Stomach (tissue), 8 donors: ENCODE measurements at regions not wholly inside any gene's neighbourhood (a gene's known extent, or its start where the extent isn't known, plus 50 kb on each side); places are given as distances from the start of the nearest gene placed in this dataset.

Source experiments
- DNase-seq, 2 donors: peaks; one replicate each; pipeline versions ENCODE4 v3.0.0 to v3.0.0-alpha.2; 2013 to 2019
- H3K27ac ChIP-seq, 5 donors: fragments of 200-600 bp in 4 of 5; sonication (generic) in 4 of 5; one replicate each; pipeline ENCODE4 v1.5.1; 2013 to 2019; ENCODE audit warnings: mild to moderate bottlenecking in 1 of 5, moderate library complexity in 1 of 5
- H3K27me3 ChIP-seq, 3 donors: fragments of 200-600 bp; sonication (generic); one replicate each; pipeline ENCODE4 v1.5.1; 2017 to 2019; ENCODE audit warnings: mixed run types in 1 of 3
- H3K36me3 ChIP-seq, 4 donors: fragments of 200-600 bp; sonication (generic); 1 replicate in 3 of 4; 2 replicates in 1 of 4; pipeline ENCODE4 v1.5.1; 2016 to 2019
- H3K4me1 ChIP-seq, 4 donors: fragments of 200-600 bp; sonication (generic); one replicate each; pipeline ENCODE4 v1.5.1; 2016 to 2019
- H3K4me3 ChIP-seq, 4 donors: fragments of 200-600 bp; sonication (generic) in 3 of 4; one replicate each; pipeline ENCODE4 v1.5.1; 2016 to 2019; ENCODE audit warnings: mild to moderate bottlenecking in 1 of 4
- H3K9me3 ChIP-seq, 4 donors: fragments of 200-600 bp; sonication (generic); one replicate each; pipeline ENCODE4 v1.5.1; 2016 to 2019
- EP300 ChIP-seq: sonication (generic); formaldehyde crosslinking; IDR thresholded peaks from one replicate; pipeline ENCODE4 v1.6.1; 2017; ENCODE audit warnings: antibody characterized with exemption
- POLR2A ChIP-seq, 4 donors: fragments of 450-650 bp; IDR thresholded peaks; one replicate each; pipeline ENCODE4 v1.6.1; 2016; ENCODE audit warnings: antibody characterized with exemption in 4 of 4, control low read depth in 2 of 4, mild to moderate bottlenecking in 1 of 4, moderate library complexity in 1 of 4
- POLR2AphosphoS5 ChIP-seq, 3 donors: sonication (generic); formaldehyde crosslinking; IDR thresholded peaks; one replicate each; pipeline ENCODE4 v1.6.1; 2016; ENCODE audit warnings: antibody characterized with exemption in 3 of 3
- WGBS, 5 donors: extraction: QIAGEN DNeasy Blood & Tissue Kit in 3 of 5; methylation state at CpG; one replicate each; pipeline versions ENCODE4 v1.1.5 to v1.1.7; 2013 to 2018; 5-methylcytosine and 5-hydroxymethylcytosine counted together
- intact Hi-C: fragments of 100-400 bp; cut with DNase I; formaldehyde crosslinking; loops from one replicate; pipeline ENCODE4 v1.15.1; 2023; ENCODE audit warnings: low total_unique reads
- TF ChIP-seq, protein P1 (sequence below), 7 experiments: fragments of 450-650 bp in 4 of 7; fragments of 200-600 bp in 3 of 7; sonication (generic) in 3 of 7; IDR thresholded peaks; one replicate each; pipeline ENCODE4 v1.5.1; 2016 to 2019; ENCODE audit warnings: antibody characterized with exemption in 7 of 7, control low read depth in 2 of 7, mild to moderate bottlenecking in 1 of 7
- donor health status: healthy with polysubstance abuse.
- donor health status: Bipolar disorder and iron deficiency.
- donor health status: healthy.

DNA sequence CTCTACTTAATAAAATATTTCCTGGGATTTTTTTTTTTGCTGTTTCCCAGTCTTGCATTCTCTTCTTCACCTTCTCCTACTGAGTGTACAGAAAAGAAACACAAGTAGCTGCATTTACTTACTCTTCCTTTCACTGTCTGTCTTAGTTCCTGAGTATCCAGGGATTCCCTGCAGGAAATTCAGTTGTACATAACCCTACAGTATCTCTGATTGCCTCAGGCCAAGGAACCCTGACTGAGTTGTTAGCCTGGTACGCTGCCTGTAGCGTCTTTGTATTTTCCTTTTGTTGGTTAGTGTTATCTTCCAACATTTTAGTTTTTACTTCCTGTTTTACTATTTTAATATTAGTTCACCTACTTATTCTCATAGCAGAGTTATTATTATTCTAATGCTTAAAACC, 142.5 kb upstream of the ROBO1 start:
- no peaks in the 10 kb centered on the region for H3K27me3 ChIP-seq
- intact Hi-C loops = no loop called here
- 0 to 39% (median 0%) methylated on average over 2 of the region's 2 CpGs for WGBS, 5 donors

DNA sequence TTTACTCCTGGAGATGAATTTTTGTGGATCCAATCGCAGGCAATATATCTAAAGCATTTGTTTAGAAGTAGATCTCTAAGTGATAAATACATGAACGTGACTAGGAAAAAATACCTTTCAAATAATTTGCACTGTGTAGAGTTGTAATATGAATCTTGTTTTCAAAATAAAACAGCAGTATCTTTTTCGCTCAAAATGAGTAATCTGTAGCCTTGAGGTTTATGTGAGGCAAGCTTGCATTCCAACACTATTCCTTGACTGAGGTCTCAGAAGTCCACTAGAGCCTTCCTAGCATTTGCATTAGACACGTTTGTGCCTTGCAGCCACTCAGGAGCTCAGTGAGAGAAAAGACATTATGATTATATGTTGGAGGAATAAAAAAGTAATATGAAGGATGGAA, 138.3 kb upstream of the ROBO1 start:
- TF ChIP-seq EP300 (no peak), POLR2A (IDR thresholded peaks at IDR 0.05) (no peak), POLR2AphosphoS5 (IDR thresholded peaks at IDR 0.05) (no peak)
- TF ChIP-seq, protein P1, sequence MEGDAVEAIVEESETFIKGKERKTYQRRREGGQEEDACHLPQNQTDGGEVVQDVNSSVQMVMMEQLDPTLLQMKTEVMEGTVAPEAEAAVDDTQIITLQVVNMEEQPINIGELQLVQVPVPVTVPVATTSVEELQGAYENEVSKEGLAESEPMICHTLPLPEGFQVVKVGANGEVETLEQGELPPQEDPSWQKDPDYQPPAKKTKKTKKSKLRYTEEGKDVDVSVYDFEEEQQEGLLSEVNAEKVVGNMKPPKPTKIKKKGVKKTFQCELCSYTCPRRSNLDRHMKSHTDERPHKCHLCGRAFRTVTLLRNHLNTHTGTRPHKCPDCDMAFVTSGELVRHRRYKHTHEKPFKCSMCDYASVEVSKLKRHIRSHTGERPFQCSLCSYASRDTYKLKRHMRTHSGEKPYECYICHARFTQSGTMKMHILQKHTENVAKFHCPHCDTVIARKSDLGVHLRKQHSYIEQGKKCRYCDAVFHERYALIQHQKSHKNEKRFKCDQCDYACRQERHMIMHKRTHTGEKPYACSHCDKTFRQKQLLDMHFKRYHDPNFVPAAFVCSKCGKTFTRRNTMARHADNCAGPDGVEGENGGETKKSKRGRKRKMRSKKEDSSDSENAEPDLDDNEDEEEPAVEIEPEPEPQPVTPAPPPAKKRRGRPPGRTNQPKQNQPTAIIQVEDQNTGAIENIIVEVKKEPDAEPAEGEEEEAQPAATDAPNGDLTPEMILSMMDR (IDR thresholded peaks at IDR 0.05) = no peak
- DNase-seq = no peak
- 60 to 69% (median 65%) methylated on average over 4 of the region's 4 CpGs for WGBS, 5 donors
- Histone ChIP-seq H3K36me3 (no peaks in the 10 kb centered on the region), H3K27ac (no peak overlapping the region), H3K9me3 (no peaks in the 10 kb centered on the region), H3K4me3 (no peak overlapping the region), H3K27me3 (no peaks in the 10 kb centered on the region), H3K4me1 (no peaks in the 10 kb centered on the region)
- intact Hi-C loops = no loop called here

More for the DNA sequence above, 142.5 kb upstream of the ROBO1 start:
- no peak overlapping the region for H3K27ac ChIP-seq
- DNase-seq = no peak
- H3K9me3 ChIP-seq = no peaks in the 10 kb centered on the region
- no peaks in the 10 kb centered on the region for H3K4me1 ChIP-seq
- H3K36me3 ChIP-seq = no peaks in the 10 kb centered on the region
- no peak for TF ChIP-seq EP300
- H3K4me3 ChIP-seq = no peak overlapping the region

DNA sequence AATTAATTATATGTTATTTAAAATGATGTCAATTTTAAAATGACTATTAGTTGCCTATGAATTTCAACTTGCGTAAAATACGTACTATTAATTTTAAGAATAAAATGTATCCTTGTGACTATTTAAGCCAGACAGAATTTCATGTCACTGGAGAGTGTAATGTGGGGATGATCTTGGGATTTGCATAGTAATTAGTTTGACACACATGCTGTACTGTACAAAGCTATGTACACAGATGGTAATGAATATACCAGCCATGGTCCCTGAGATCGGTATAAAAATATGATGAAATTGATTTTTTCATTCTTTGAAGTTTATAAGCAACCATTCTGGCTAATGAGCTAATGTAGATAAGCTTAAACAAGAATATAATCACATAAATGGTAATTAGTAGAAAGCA, 134.4 kb upstream of the ROBO1 start:
- H3K9me3 ChIP-seq = no peaks in the 10 kb centered on the region
- no peak for DNase-seq
- H3K4me1 ChIP-seq = no peaks in the 10 kb centered on the region
- H3K36me3 ChIP-seq = no peaks in the 10 kb centered on the region
- intact Hi-C loops = no loop called here
- no peak overlapping the region for H3K4me3 ChIP-seq
- WGBS, 5 donors = 89 to 94% (median 91%) methylated on average over 3 of the region's 3 CpGs
- H3K27ac ChIP-seq = no peak overlapping the region
- H3K27me3 ChIP-seq = no peaks in the 10 kb centered on the region
- TF ChIP-seq POLR2A (IDR thresholded peaks at IDR 0.05) (no peak), POLR2AphosphoS5 (IDR thresholded peaks at IDR 0.05) (no peak), EP300 (no peak)
- TF ChIP-seq, protein P1 (IDR thresholded peaks at IDR 0.05) = no peak

DNA sequence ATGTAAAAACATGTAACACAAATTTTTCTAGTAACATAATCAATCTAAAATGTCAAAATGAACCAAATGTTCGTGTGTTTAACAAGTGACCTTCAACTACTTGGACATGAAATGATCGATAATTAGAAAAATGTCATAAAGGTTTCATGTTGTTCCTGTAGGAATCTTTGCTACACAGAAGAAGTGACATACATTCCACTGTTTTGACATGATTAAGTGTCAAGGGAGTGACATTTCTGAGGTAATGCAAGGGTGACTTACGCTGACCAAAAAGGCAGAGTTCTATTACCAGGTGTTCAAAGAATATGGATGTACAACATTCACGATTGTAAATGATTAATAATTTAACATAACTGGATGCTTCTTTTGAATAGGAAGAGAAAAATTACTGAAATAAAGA, 131.1 kb upstream of the ROBO1 start:
- H3K4me1 ChIP-seq = no peaks in the 10 kb centered on the region
- H3K36me3 ChIP-seq = no peaks in the 10 kb centered on the region
- no peak overlapping the region for H3K27ac ChIP-seq
- intact Hi-C loops = no loop called here
- WGBS, 5 donors = 68 to 72% (median 71%) methylated on average over 4 of the region's 4 CpGs
- H3K9me3 ChIP-seq = no peaks in the 10 kb centered on the region
- DNase-seq = no peak
- no peaks in the 10 kb centered on the region for H3K27me3 ChIP-seq
- TF ChIP-seq POLR2A (IDR thresholded peaks at IDR 0.05) (no peak), POLR2AphosphoS5 (IDR thresholded peaks at IDR 0.05) (no peak)
- TF ChIP-seq, protein P1 (IDR thresholded peaks at IDR 0.05) = no peak
- H3K4me3 ChIP-seq = no peak overlapping the region

DNA sequence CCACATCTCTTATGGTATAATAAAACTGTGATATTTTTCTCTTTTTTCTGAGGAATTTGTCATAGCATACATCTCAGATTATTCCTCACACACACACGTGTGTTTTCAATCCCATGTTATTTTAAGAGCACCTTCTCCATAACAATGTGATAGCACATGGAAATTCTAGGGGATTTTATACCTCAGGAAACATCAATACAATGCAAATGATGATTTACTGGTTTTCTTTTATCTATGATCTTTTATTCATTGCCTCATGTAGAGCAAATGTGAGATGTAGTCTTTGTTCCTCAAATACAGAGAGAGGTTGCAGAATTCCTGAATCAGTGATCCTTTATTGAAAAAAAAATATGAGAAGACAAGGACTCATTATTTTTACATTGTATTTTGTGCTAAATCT, 128.3 kb upstream of the ROBO1 start:
- WGBS, 5 donors = 37 to 47% (median 41%) methylated on average over 1 of the region's 1 CpG

More for the DNA sequence above, 128.3 kb upstream of the ROBO1 start:
- no peak for TF ChIP-seq POLR2A (IDR thresholded peaks at IDR 0.05)
- no peak for TF ChIP-seq EP300
- TF ChIP-seq, protein P1 (IDR thresholded peaks at IDR 0.05) = no peak
- no peak for TF ChIP-seq POLR2AphosphoS5 (IDR thresholded peaks at IDR 0.05)
- DNase-seq = no peak
- Histone ChIP-seq H3K9me3 (no peaks in the 10 kb centered on the region), H3K4me1 (no peaks in the 10 kb centered on the region), H3K4me3 (no peak overlapping the region), H3K27me3 (no peaks in the 10 kb centered on the region), H3K36me3 (no peaks in the 10 kb centered on the region), H3K27ac (no peak overlapping the region)
- intact Hi-C loops = no loop called here
